ENCODE measurements at regions not wholly inside any gene's neighbourhood (a gene's known extent, or its start where the extent isn't known, plus 50 kb on each side); places are given as distances from the start of the nearest gene placed in this dataset.

GRCh38 chr6:2579241-2579761 lies 171.4 kb downstream of the MYLK4 start:
- ChIA-PET CTCF (interaction anchor here (0.6 kb wide), 1 partner anchor 15 kb away, joined by 3 read pairs; no protein-coding TSS in a partner anchor), POLR2A (no interaction called here)
- TF ChIP-seq SIN3A (IDR thresholded peaks at IDR 0.05; ENCODE audit: borderline replicate concordance, insufficient read depth, low read depth, low read length) (no peak), CTCF (IDR thresholded peaks at IDR 0.05) (no peak), REST (IDR thresholded peaks at IDR 0.05; ENCODE audit: insufficient read depth in 1 of 2, low read depth in 2 of 2, low read length in 1 of 2) (no peak)
- DNase-seq (ENCODE audit: low read depth, low spot score) (no peak), ATAC-seq (no peak)
- Histone ChIP-seq H3K4me3 (ENCODE audit: low read depth in 2 of 2, low read length in 2 of 2) (no peak overlapping the region), H3K27ac (ENCODE audit: low read length) (no peak overlapping the region), H3K9me3 (ENCODE audit: control insufficient read depth, insufficient read depth, low read depth, low read length) (no peaks in the 10 kb centered on the region; the same call in 1 of the 2 replicates), H3K36me3 (ENCODE audit: control insufficient read depth, insufficient read depth, low read length) (no peaks in the 10 kb centered on the region), H3K4me1 (ENCODE audit: control insufficient read depth, insufficient read depth, low read length) (no peaks in the 10 kb centered on the region), H3K27me3 (ENCODE audit: control insufficient read depth, insufficient read depth, low read length) (no peaks in the 10 kb centered on the region)
- intact Hi-C loops (cut with micrococcal nuclease; ENCODE audit: unreplicated experiment) (no loop called here), in situ Hi-C loops (cut with HindIII; ENCODE audit: low pct_unique_long_range_greater_than_20kb, low sequenced_read_pairs) (no loop called here)
- BruUV-seq (replicated peaks): no TSS peak

DNA sequence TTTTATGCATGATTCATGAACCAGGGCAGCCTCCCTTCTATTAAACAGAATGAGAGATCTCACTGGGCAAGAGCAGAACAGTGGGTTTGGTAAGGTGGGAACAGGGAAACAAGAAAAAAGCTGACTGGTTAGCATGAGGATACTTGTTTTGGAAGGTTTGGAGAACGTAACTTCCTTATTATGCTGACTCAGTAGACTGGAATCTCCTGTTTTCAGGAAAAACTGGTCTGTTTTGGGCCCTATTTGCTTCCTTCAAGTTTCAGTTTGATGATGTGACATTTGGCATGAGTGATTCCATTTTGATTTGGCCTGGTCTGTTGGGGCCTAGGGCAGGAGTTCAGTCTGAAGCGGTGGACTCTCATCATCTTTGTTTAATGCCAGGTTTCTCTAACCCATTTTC lies 172.0 kb downstream of the MYLK4 start:
- ChIA-PET POLR2A (no interaction called here), CTCF (interaction anchor here (0.6 kb wide), 1 partner anchor 15 kb away, joined by 3 read pairs; no protein-coding TSS in a partner anchor)
- Histone ChIP-seq H3K9me3 (ENCODE audit: control insufficient read depth, insufficient read depth, low read depth, low read length) (no peaks in the 10 kb centered on the region; the same call in 1 of the 2 replicates), H3K4me1 (ENCODE audit: control insufficient read depth, insufficient read depth, low read length) (no peaks in the 10 kb centered on the region), H3K36me3 (ENCODE audit: control insufficient read depth, insufficient read depth, low read length) (no peaks in the 10 kb centered on the region), H3K27ac (ENCODE audit: low read length) (no peak overlapping the region), H3K27me3 (ENCODE audit: control insufficient read depth, insufficient read depth, low read length) (no peaks in the 10 kb centered on the region), H3K4me3 (ENCODE audit: low read depth in 2 of 2, low read length in 2 of 2) (no peak overlapping the region)
- ATAC-seq (no peak), DNase-seq (ENCODE audit: low read depth, low spot score) (no peak)
- intact Hi-C loops (cut with micrococcal nuclease; ENCODE audit: unreplicated experiment) (no loop called here), in situ Hi-C loops (cut with HindIII; ENCODE audit: low pct_unique_long_range_greater_than_20kb, low sequenced_read_pairs) (no loop called here)
- no peak for TF ChIP-seq TCF7L2 (IDR thresholded peaks at IDR 0.05; ENCODE audit: low read depth, low read length)
- no peak for TF ChIP-seq POLR2AphosphoS5 (IDR thresholded peaks at IDR 0.05; ENCODE audit: low read depth, low read length)
- no peak for TF ChIP-seq REST (IDR thresholded peaks at IDR 0.05; ENCODE audit: insufficient read depth in 1 of 2, low read depth in 2 of 2, low read length in 1 of 2)
- no peak for TF ChIP-seq CTCF (IDR thresholded peaks at IDR 0.05)
- no peak for TF ChIP-seq SIN3A (IDR thresholded peaks at IDR 0.05; ENCODE audit: borderline replicate concordance, insufficient read depth, low read depth, low read length)
- BruUV-seq (replicated peaks): no TSS peak

Data from Panc1 (cell line).